Calu3 (cell line): ENCODE measurements at regions not wholly inside any gene's neighbourhood (a gene's known extent, or its start where the extent isn't known, plus 50 kb on each side); places are given as distances from the start of the nearest gene placed in this dataset.

ENCODE experiments used
- BruUV-seq: library from RNA; stranded (reverse); fragments of 400-500 nt; replicated peaks from 2 replicates; lab custom pipeline; 2021; lab: Mats Ljungman, UMichigan
- CTCF ChIA-PET: fragments of 300-600 bp; sonication (Branson Sonifier 250); formaldehyde crosslinking; loops from one replicate; lab custom pipeline; 2022; ENCODE audit warnings: antibody characterized with exemption; lab: Charles Lee
- DNase-seq: peaks from one replicate; pipeline ENCODE4 v3.0.0; 2022
- H3K27ac Mint-ChIP-seq: one replicate; pipeline ENCODE4 v1.8.0; 2022; ENCODE audit warnings: mixed read lengths; ENCODE audit not compliant: unreplicated experiment
- H3K27me3 Mint-ChIP-seq: one replicate; pipeline ENCODE4 v1.8.0; 2022; ENCODE audit warnings: mixed read lengths; ENCODE audit not compliant: unreplicated experiment
- H3K36me3 Mint-ChIP-seq: one replicate; pipeline ENCODE4 v1.8.0; 2022; ENCODE audit warnings: mild to moderate bottlenecking, moderate library complexity, mixed read lengths; ENCODE audit not compliant: insufficient read depth, unreplicated experiment
- H3K4me1 Mint-ChIP-seq: one replicate; pipeline ENCODE4 v1.8.0; 2022; ENCODE audit warnings: mild to moderate bottlenecking, low read depth, mixed read lengths; ENCODE audit not compliant: unreplicated experiment
- H3K4me3 Mint-ChIP-seq: one replicate; pipeline ENCODE4 v1.8.0; 2022; ENCODE audit warnings: mild to moderate bottlenecking, low read depth, moderate library complexity, mixed read lengths; ENCODE audit not compliant: unreplicated experiment
- H3K9me3 Mint-ChIP-seq: one replicate; pipeline ENCODE4 v1.8.0; 2022; ENCODE audit warnings: low read depth, mixed read lengths; ENCODE audit not compliant: unreplicated experiment
- CTCF ChIP-seq: fragments of 200-600 bp; IDR thresholded peaks from one replicate; pipeline ENCODE4 v1.8.0; 2022; ENCODE audit warnings: antibody characterized with exemption; ENCODE audit not compliant: unreplicated experiment
- intact Hi-C: fragments of 100-400 bp; cut with micrococcal nuclease; formaldehyde crosslinking; loops from one replicate; pipeline ENCODE4 v1.10.0; 2022; ENCODE audit not compliant: unreplicated experiment

DNA sequence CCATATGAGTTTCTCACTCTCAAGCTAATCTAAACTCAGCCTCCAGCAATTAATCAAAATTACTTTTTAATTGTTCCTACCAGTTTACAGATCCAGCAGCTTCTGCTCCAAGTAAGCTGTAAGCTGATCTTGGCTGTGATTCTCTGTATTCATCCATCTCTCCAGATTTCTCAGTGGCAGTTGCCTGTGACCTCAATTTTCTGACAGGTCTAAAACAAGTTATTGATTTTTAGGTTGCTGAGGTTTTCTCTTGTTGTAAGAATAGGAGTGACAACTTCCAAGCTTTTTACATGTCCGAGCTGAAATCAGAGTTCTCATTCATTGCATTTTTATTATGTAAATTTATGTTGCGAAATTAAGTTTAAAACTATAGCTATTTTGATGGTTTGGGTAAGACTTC is 1044.4 kb downstream of the PLA2G4A start:
- H3K4me3 Mint-ChIP-seq = no peak overlapping the region
- intact Hi-C loops = no loop called here
- no peak for DNase-seq
- no peaks in the 10 kb centered on the region for H3K4me1 Mint-ChIP-seq
- BruUV-seq = no TSS peak
- no peaks in the 10 kb centered on the region for H3K27me3 Mint-ChIP-seq
- no peak for TF ChIP-seq CTCF
- CTCF ChIA-PET = no interaction called here
- no peaks in the 10 kb centered on the region for H3K36me3 Mint-ChIP-seq
- H3K27ac Mint-ChIP-seq = no peak overlapping the region
- H3K9me3 Mint-ChIP-seq = no peaks in the 10 kb centered on the region

DNA sequence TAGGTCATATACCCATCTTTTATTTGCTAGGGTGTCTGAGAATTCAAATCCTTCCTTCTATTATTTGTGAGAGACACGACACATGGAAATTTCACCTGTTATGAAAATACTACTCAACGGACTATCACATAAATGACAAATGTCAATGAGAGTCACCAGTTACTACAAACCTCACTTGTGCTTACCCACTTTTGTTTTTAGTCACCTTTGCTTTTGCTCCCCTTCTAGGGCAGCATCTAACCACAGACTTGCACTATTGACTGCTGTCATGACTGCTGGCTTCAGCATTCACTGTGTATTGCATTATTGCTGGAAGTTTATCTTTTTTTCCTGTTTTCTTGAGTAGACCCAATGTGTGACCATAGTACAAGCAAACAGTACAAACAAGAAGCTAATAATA is 1048.0 kb downstream of the PLA2G4A start:
- H3K4me3 Mint-ChIP-seq = no peak overlapping the region
- TF ChIP-seq CTCF = no peak
- DNase-seq = no peak
- intact Hi-C loops = no loop called here
- no TSS peak for BruUV-seq
- H3K27me3 Mint-ChIP-seq = no peaks in the 10 kb centered on the region
- no peak overlapping the region for H3K27ac Mint-ChIP-seq
- CTCF ChIA-PET = no interaction called here
- no peaks in the 10 kb centered on the region for H3K4me1 Mint-ChIP-seq
- H3K36me3 Mint-ChIP-seq = no peaks in the 10 kb centered on the region
- no peaks in the 10 kb centered on the region for H3K9me3 Mint-ChIP-seq

DNA sequence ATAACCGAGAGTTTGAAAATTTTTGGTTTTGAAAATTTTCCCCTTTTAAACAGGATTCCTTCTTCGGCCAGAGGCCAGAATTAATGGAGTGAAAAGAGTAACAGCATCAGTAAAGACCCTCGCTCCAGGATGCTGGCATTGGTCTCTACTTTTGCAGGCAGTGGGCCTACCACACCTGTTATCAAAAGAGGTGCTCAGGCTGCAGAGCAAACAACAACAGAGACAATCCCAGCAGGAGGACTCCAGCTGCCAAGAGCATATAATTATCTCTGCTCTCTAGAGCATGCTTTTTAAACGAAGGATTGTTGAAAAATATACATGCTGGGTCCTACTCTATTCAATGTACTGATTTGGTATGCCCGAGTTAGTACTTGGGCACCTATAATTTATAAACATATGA is 1048.5 kb downstream of the PLA2G4A start:
- no peak for DNase-seq
- BruUV-seq = no TSS peak
- H3K9me3 Mint-ChIP-seq = no peaks in the 10 kb centered on the region
- CTCF ChIA-PET = no interaction called here
- H3K4me3 Mint-ChIP-seq = no peak overlapping the region
- TF ChIP-seq CTCF = no peak
- H3K27ac Mint-ChIP-seq = no peak overlapping the region
- no peaks in the 10 kb centered on the region for H3K27me3 Mint-ChIP-seq
- H3K36me3 Mint-ChIP-seq = no peaks in the 10 kb centered on the region
- intact Hi-C loops = no loop called here
- H3K4me1 Mint-ChIP-seq = no peaks in the 10 kb centered on the region

DNA sequence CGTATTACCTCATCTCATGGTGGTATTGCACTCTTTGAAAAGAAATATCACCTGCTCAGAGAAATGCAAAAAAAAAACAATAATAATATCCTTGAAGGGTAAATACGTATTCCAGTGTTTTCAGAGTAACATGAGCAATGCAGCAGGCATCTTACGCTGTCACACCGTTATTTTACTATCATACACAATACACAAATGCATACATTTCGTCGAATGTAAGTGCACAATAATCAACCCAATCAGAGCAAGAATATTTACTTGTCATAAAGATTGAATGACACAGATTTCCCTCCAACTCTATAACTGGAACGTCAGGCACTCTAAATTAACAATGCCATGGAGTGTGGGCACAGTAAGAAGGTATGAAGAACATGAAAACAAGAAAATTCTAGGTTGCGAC is 1050.1 kb downstream of the PLA2G4A start:
- BruUV-seq = no TSS peak
- intact Hi-C loops = no loop called here
- no peak overlapping the region for H3K27ac Mint-ChIP-seq

More for the DNA sequence above, 1050.1 kb downstream of the PLA2G4A start:
- no peak for DNase-seq
- Mint-ChIP-seq H3K9me3 (no peaks in the 10 kb centered on the region), H3K27me3 (no peaks in the 10 kb centered on the region), H3K4me3 (no peak overlapping the region), H3K36me3 (no peaks in the 10 kb centered on the region), H3K4me1 (no peaks in the 10 kb centered on the region)
- TF ChIP-seq CTCF = no peak
- CTCF ChIA-PET = no interaction called here
